ENCODE measurements at regions not wholly inside any gene's neighbourhood (a gene's known extent, or its start where the extent isn't known, plus 50 kb on each side); places are given as distances from the start of the nearest gene placed in this dataset.
"Not testable (repeated sequence)": the region's sequence is repeated elsewhere in the genome, so short reads cannot be mapped to it uniquely, and the experiment has no call there.

DNA sequence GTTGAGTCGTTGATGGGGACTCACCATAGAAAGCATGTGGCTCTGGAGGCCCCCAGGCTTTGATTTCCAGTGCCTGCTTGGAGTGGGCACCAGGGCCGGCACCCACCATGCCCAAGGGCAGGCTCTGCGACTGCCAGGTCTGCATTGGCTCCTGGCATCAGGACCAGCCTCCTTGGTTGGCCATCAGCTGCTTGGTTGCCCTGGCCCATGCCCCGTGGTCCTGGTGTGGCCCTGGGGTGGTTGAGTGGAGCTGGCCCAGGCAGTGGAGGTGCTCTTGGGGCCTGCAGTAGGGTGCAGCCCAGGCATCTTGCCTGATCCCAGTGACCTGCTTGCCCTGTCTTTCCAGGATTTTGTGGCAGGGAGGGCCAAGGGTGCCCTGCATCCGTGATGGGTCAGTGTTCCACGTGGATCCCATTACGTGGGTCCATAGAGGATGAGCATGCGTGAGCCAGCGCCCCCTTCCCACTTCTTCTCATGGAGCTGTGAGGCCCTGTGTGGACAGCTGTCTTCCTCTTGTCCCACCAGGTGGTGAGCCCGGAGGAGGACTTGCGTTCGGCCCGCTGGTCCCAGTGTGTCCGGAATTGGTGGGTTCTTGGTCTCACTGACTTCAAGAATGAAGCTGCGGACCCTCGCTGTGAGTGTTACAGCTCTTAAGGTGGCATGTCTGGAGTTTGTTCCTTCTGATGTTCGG lies 187.0 kb downstream of the UBE3A start:
- no peak overlapping the region for H2AFZ ChIP-seq (ENCODE audit: low read depth, low read length)
- BruUV-seq (replicated peaks): no TSS peak
- no peaks in the 10 kb centered on the region for H3K79me2 ChIP-seq (ENCODE audit: control insufficient read depth, insufficient read depth, low read length)
- no peak overlapping the region for H3K4me3 ChIP-seq (replicated peaks in 1 of 3; ENCODE audit: insufficient read depth in 1 of 3, low read depth in 1 of 3, low read length in 3 of 3)
- intact Hi-C loops (cut with micrococcal nuclease): no loop called here
- no peaks in the 10 kb centered on the region for H3K4me1 ChIP-seq (ENCODE audit: control insufficient read depth, extremely low read depth, insufficient read depth, low read length)
- peaks cover 2% of the 10 kb centered on the region for H3K9me3 ChIP-seq (replicated peaks; ENCODE audit: control insufficient read depth, insufficient read depth, low read length)
- FAIRE-seq: no peak
- TF ChIP-seq POLR2A (IDR thresholded peaks at IDR 0.05; ENCODE audit: low read depth, low read length) (no peak), JUN (IDR thresholded peaks at IDR 0.05; ENCODE audit: borderline replicate concordance, insufficient read depth, insufficient read length, low read depth) (no peak), POLR2AphosphoS5 (IDR thresholded peaks at IDR 0.05; ENCODE audit: insufficient read depth, low read depth, low read length) (no peak), GATA2 (IDR thresholded peaks at IDR 0.05; ENCODE audit: insufficient read depth, insufficient read length, low read depth, low read length) (no peak), MYC (IDR thresholded peaks at IDR 0.05; ENCODE audit: low read depth, low read length) (no peak), EZH2 (IDR thresholded peaks at IDR 0.05; ENCODE audit: borderline replicate concordance, low read depth, low read length, severe bottlenecking) (no peak), FOS (IDR thresholded peaks at IDR 0.05; ENCODE audit: borderline replicate concordance, insufficient read depth, low read length) (no peak)
- TF ChIP-seq, protein P1, sequence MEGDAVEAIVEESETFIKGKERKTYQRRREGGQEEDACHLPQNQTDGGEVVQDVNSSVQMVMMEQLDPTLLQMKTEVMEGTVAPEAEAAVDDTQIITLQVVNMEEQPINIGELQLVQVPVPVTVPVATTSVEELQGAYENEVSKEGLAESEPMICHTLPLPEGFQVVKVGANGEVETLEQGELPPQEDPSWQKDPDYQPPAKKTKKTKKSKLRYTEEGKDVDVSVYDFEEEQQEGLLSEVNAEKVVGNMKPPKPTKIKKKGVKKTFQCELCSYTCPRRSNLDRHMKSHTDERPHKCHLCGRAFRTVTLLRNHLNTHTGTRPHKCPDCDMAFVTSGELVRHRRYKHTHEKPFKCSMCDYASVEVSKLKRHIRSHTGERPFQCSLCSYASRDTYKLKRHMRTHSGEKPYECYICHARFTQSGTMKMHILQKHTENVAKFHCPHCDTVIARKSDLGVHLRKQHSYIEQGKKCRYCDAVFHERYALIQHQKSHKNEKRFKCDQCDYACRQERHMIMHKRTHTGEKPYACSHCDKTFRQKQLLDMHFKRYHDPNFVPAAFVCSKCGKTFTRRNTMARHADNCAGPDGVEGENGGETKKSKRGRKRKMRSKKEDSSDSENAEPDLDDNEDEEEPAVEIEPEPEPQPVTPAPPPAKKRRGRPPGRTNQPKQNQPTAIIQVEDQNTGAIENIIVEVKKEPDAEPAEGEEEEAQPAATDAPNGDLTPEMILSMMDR (IDR thresholded peaks at IDR 0.05; ENCODE audit: extremely low read depth in 1 of 2, insufficient read depth in 1 of 2, low read depth in 1 of 2, low read length in 2 of 2): no peak
- TF ChIP-seq, protein P2, sequence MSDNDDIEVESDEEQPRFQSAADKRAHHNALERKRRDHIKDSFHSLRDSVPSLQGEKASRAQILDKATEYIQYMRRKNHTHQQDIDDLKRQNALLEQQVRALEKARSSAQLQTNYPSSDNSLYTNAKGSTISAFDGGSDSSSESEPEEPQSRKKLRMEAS (IDR thresholded peaks at IDR 0.05; ENCODE audit: insufficient read depth, insufficient read length): no peak
- CTCF ChIA-PET: no interaction called here
- H4K20me1 ChIP-seq (replicated peaks; ENCODE audit: control insufficient read depth, extremely low read depth, insufficient read depth, low read length): no peaks in the 10 kb centered on the region
- no peaks in the 10 kb centered on the region for H3K27me3 ChIP-seq (ENCODE audit: control insufficient read depth in 2 of 2, insufficient read depth in 2 of 2, low read length in 2 of 2)
- no peak overlapping the region for H3K27ac ChIP-seq (ENCODE audit: insufficient read depth, low read depth, low read length)
- POLR2A ChIA-PET: no interaction called here
- DNase-seq (ENCODE audit: low read depth, low spot score): no peak
- dilution Hi-C loops (cut with MboI; ENCODE audit: extremely low pct_ligation_motif_present, low sequenced_read_pairs): no loop called here
- H3K36me3 ChIP-seq (ENCODE audit: control insufficient read depth in 2 of 2, extremely low read depth in 1 of 2, insufficient read depth in 2 of 2, low read length in 2 of 2): no peaks in the 10 kb centered on the region
- no peak overlapping the region for H3K9ac ChIP-seq (replicated peaks; ENCODE audit: extremely low read depth, insufficient read depth, low read length)
- H3K9me1 ChIP-seq (replicated peaks; ENCODE audit: control insufficient read depth, extremely low read depth, insufficient read depth, low read length): no peaks in the 10 kb centered on the region
- H3K4me2 ChIP-seq (ENCODE audit: insufficient read depth, low read length): no peak overlapping the region

DNA sequence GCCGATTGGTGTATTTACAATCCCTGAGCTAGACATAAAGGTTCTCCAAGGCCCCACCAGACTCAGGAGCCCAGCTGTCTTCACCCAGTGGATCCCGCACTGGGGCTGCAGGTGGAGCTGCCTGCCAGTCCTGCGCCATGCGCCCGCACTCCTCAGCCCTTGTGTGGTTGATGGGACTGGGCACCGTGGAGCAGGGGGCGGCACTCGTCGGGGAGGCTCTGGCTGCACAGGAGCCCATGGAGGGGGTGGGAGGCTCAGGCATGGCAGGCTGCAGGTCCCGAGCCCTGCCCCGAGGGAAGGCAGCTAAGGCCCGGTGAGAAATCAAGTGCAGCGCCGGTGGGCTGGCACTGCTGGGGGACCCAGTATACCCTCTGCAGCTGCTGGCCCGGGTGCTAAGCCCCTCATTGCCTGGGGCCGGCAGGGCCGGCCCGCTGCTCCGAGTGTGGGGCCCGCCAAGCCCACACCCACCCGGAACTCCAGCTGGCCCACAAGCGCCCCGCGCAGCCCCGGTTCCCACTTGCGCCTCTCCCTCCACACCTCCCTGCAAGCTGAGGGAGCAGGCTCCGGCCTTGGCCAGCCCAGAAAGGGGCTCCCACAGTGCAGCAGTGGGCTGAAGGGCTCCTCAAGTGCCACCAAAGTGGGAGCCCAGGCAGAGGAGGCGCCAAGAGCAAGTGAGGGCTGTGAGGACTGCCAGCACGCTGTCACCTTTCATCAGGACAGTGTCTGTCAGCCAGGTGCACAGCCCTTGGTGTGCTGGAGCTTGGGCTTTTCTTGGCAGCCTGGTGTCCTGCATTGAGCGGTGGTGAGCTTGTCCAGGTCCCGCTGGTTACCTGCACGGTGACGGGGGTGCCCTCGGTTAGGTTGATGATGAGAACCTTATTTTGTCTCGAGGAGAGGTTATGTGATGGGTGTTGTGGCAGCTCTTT lies 185.5 kb downstream of the UBE3A start:
- H3K9ac ChIP-seq (replicated peaks; ENCODE audit: extremely low read depth, insufficient read depth, low read length); H3K36me3 ChIP-seq (ENCODE audit: control insufficient read depth in 2 of 2, extremely low read depth in 1 of 2, insufficient read depth in 2 of 2, low read length in 2 of 2); FAIRE-seq; H3K79me2 ChIP-seq (ENCODE audit: control insufficient read depth, insufficient read depth, low read length); intact Hi-C loops (cut with micrococcal nuclease); H3K27ac ChIP-seq (ENCODE audit: insufficient read depth, low read depth, low read length); CTCF ChIA-PET; POLR2A ChIA-PET; H3K4me1 ChIP-seq (ENCODE audit: control insufficient read depth, extremely low read depth, insufficient read depth, low read length); H3K4me2 ChIP-seq (ENCODE audit: insufficient read depth, low read length); H3K9me3 ChIP-seq (replicated peaks; ENCODE audit: control insufficient read depth, insufficient read depth, low read length); H2AFZ ChIP-seq (ENCODE audit: low read depth, low read length); H3K27me3 ChIP-seq (ENCODE audit: control insufficient read depth in 2 of 2, insufficient read depth in 2 of 2, low read length in 2 of 2); BruUV-seq (replicated peaks); DNase-seq (ENCODE audit: low read depth, low spot score); H3K9me1 ChIP-seq (replicated peaks; ENCODE audit: control insufficient read depth, extremely low read depth, insufficient read depth, low read length); dilution Hi-C loops (cut with MboI; ENCODE audit: extremely low pct_ligation_motif_present, low sequenced_read_pairs); H4K20me1 ChIP-seq (replicated peaks; ENCODE audit: control insufficient read depth, extremely low read depth, insufficient read depth, low read length); H3K4me3 ChIP-seq (replicated peaks in 1 of 3; ENCODE audit: insufficient read depth in 1 of 3, low read depth in 1 of 3, low read length in 3 of 3): not testable (repeated sequence)
